Eye (tissue), 1 donor: ENCODE measurements at regions not wholly inside any gene's neighbourhood (a gene's known extent, or its start where the extent isn't known, plus 50 kb on each side); places are given as distances from the start of the nearest gene placed in this dataset.
"Not testable (repeated sequence)": the region's sequence is repeated elsewhere in the genome, so short reads cannot be mapped to it uniquely, and the experiment has no call there.

Experiments used
- DNase-seq: peaks from one replicate; pipeline ENCODE4 v3.0.0-alpha.2; 2015

- peak; percentile 62 for DNase-seq
Observed at GRCh38 chr5:130427222-130427955, 523.1 kb downstream of the CHSY3 start.

DNA sequence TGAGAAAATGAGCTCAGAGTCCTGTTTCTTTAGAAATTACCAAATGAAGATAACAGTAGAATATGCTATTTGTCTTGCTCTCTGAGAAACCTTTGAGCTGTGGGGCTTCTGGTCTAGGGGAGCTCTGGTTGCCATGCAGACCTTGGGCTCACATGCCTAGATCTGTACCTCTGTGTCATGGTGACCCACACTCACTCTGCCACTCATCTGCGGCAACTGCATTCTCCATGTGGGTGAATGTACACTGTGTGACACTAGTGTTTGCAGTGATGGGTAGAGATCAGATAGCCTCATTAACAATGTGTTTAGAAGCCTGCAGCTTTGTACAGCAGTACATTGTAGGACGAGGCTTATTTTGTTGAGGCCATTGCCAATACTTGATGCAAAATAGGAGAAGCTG, 521.2 kb downstream of the CHSY3 start:
- DNase-seq = no peak

DNA sequence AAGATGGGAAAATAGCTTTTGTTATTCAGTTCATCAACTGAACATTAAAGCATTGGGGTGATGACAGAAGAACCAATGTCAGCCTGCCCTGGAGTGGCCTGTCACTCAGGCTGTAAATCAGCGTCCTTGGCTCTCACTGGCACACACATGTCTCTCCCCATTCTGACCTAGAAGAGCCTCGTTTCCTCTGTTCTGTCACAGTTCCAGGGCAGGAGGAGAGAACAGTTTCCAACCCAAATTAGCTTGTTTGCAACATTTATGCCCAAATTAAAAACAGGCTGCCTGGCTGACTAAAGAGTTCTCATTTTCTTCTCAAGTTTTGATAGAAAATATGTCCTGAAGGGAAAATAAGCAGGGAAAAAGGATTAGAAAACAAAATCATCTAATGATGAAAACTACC, 520.1 kb downstream of the CHSY3 start:
- peak; percentile 38 for DNase-seq

- no peak for DNase-seq
Observed at GRCh38 chr5:130402906-130403305, 498.6 kb downstream of the CHSY3 start.

DNA sequence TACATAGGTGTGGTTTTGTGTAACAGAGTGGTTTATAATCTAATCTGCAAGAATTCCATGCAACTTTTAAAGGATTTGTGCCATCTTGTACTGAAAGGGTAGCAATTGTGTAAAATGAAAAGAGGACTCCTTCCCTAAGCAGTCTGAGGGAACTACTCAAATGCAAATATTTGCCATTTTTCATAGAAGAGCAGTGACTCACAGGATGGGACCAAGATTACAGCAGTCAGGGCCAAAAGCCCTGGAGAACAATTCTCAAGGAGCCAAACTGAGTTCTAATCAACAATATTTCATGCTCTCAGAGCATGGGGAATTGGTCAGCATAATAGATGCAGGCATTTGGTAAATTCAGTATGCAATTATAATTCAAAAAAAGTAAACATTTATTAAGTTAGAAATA, 495.8 kb downstream of the CHSY3 start:
- DNase-seq = no peak

- no peak for DNase-seq
Observed at GRCh38 chr5:130398825-130399224, 494.6 kb downstream of the CHSY3 start.

DNA sequence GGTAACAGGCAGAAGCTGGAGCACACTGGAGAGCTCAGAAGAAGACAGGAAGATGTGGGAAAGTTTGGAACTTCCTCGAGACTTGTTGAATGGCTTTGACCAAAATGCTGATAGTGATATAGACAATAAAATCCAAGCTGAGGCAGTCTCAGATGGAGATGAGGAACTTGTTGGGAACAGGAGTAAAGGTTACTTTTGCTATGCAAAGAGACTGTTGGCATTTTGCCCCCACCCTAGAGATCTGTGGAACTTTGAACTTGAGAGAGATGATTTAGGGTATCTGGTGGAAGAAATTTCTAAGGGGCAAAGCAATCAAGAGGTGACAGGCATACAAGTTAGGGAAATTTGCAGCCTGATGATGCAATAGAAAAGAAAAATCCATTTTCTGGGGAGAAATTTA, 493.5 kb downstream of the CHSY3 start:
- DNase-seq = not testable (repeated sequence)

- peak; percentile 22 for DNase-seq
Observed at GRCh38 chr5:130397132-130397531, 492.9 kb downstream of the CHSY3 start.

GRCh38 chr5:130391727-130392264, 487.5 kb downstream of the CHSY3 start:
- not testable (repeated sequence) for DNase-seq

DNA sequence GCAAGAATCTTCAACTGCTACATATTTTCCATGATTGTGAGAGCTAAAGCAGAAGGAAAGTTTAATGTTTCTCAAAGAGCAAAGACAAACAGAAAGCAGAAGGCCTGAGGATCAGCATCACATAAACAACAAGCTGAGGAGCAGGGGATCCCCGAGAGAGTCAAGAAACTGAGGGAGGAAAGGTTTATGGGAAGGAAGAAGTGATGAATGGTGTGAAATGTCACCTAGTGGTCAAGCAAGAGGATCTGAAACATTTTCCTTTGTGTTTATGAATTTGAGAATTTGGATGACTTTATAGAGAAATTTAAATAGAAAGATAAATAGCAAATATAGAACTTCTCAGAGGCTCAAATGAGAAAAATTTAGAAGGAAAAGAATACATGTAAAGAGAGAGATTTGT, 481.9 kb downstream of the CHSY3 start:
- DNase-seq = no peak

DNA sequence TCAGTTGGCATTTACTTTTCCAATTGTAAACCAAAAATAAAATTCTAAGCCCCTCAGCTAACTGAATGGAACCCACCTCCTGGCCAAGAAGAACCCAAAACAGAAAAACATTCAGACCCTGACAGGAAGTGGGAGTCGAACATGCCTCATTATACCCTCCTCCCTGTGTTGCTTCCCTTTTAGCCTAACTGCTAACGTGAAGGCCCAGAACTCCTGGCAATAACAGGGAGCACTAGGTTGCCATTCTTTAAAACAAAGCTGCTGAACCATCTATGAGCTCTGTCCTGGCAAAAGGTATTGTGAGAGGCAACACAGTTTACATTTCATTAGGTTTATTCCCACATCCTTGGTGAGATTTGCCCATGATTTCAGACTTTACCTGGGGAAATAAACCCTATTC, 481.4 kb downstream of the CHSY3 start:
- no peak for DNase-seq

DNA sequence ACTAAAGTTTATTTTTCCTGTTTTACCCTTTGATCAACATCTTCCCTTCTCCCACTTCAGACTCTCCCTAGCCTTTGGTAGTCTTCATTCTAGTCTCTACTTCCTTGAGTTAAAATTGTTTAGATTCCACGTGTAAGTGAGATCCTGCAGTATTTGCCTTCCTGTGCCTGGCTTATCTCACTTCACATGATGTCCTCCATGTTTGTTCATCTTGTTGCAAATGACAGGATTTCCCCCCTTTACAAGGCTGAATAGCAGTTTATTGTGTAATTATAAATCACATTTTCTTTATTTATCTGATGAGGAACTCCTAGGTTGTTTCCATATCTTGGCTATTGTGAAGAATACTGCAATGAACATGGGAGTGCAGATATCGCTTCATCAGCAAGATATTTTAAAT, 461.7 kb downstream of the CHSY3 start:
- no peak for DNase-seq

DNA sequence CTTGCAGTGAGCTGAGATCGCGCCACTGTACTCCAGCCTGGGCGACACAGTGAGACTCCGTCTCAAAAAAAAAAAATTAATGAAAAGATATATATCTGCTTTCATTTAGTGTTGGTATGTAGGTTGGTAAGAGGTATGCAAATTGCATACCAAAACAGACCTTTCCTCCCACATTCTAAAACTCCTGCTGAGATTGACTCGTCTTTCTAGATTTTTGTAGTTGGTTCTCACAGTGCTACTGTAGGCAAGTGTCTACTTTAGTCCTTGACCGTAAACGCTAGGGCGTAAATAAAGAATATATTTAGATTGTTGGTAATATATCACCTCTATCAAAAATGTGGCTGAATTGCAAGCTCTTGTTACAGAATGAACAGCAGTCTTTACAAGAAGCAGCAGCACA, 445.9 kb downstream of the CHSY3 start:
- no peak for DNase-seq

GRCh38 chr5:130337179-130337888, 433.1 kb downstream of the CHSY3 start:
- no peak for DNase-seq

DNA sequence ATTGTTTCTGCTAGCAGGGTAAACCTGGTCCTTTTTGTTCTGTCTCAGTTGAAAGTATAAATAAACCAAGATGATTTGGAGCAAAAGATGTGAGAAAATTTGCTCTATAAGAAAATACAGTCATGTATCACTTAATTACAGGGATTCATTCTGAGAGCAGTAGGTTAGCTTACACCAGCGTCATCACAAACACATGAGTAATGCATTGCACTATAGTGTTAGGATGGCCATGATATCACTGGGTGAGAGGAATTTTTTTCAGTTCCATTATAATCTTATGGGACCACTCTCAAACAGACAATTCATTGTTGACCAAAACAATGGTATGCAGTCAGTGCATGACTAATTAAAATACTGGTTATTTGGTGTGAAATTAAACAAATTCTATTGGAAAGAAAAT, 430.9 kb downstream of the CHSY3 start:
- DNase-seq = no peak

DNA sequence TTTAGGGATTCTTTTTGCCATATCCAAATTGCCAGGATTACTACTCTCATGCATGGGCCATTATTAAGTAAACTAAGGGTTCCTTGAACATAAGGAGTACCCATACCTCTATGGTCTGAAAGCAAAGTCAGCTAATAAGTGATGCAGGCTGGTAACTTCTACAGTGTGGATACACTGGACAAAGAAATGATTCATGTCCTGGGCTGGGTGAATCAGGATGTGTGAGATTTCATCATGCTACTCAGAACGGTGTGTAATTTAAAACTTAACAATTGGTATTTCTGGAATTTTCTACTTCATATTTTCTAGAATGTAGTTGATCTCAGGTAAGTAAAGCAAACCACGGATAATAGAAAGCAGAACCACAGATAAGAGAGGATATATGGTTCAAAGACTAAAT, 428.8 kb downstream of the CHSY3 start:
- no peak for DNase-seq

- no peak for DNase-seq
Observed at GRCh38 chr5:130331332-130331731, 427.1 kb downstream of the CHSY3 start.

DNA sequence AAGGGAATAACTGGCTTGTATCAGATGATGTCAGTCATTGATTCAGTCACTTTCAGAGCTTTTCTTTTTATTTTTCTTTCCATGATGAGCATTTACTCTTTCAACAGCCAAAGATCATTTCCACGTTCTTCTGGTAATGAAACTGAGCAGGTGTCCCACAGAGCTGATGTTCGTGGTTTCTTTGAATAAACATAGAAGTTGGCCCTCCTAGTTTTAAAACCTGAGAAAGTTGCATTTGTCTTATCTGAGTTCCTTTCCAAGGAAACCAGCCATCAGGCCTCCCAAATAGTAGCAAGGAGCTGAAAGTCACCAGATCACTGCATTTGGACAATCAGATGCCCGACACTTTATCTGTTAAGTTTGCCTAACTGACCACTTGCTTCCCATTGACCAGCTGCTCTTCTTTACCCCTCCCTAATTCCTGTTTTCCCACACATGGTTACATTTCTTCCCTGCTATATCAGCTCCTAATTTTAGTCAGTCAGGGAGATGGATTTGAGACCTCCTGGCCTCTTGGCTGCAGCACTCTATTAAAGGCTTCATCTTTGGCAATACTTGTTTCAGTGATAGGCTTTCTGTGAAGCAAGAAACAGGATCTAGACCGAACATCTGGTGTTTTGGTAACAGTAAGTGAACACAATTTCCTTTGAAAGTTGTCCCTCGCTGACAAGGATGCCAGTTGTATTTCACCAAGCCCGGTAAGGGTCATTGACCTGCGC, 420.8 kb downstream of the CHSY3 start:
- DNase-seq = no peak

DNA sequence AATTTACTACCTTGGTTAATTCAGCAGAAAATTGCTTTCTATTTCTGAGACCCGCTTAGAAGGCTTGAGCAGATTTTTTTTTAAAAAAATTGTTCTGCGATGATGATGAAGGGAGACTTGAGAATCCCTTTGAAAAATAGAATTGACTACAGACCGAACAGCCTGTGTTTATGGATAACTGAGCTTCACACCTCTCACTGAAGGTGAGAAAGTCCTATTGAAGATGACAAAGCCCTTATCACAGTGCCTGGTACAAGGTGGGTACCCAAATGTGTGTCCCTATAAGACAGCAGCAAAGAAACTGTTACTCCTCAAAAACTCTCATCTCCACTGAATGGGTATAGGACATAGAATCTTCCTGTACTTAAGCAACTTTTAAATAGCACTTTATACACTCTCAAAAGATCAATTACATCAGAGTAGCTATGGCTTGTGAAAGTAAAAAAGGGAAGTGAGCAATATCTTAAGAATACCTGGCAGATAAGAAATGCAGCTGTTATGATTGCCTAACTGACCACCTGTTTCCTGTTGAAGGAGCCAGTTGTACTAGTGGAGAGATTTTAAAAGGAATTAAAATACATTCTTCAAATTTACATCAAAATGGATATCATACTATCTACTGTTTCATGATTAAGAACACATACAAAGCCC, 419.7 kb downstream of the CHSY3 start:
- DNase-seq = no peak

DNA sequence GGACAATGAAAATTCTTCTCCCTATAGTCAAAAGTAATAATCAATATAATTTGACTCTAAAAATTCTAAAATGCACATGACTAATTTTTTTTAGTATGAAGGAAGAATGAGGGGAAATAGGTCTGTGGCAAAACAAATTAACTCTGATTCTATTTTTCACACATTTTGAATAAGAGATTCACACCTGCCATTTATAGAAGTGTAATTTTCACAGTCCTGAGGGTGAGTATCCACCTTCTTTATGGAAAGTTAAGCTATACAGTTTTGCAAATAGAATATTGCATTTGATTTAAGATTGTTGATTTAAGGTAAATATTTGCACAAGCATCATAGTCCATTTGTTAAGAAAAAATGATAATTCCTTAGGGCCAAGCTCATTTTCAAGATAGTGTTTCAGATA, 417.7 kb downstream of the CHSY3 start:
- DNase-seq = no peak

DNA sequence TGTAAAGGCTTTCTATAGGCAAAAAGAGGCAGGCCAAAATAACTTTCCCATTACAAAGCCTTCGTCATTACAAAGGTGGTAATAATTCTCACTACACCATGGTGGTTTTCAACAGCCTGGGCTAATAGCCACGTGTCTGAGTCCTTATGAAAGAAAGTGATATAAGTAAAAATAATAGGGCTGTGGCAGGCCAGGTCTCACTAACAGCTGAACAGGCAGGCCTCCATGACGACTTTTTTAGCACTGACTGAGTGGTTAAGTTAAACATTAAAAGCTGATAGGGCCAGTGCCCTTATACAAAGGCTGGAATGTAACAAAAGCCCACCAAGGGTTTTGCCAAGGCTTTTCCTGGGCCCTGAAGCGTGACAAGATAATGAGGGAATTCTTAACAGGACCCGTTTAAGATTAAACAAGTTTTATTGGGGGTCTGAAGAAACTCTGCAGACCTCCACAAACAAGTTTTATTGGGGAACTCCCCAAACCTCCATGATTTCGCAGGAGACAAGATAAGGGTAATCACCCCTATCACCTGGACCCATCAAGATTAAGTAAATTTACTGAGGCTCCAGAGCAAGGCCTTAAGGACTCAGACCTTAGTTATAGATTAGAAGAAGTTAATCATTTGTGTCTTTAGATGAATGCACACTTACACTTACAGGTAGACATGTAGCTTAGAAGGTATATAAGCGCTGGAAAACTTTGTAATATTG, 412.9 kb downstream of the CHSY3 start:
- DNase-seq = peak; percentile 40

- no peak for DNase-seq
Observed at GRCh38 chr5:130295235-130295634, 391.0 kb downstream of the CHSY3 start.
